ENCODE measurements at regions not wholly inside any gene's neighbourhood (a gene's known extent, or its start where the extent isn't known, plus 50 kb on each side); places are given as distances from the start of the nearest gene placed in this dataset.

DNA sequence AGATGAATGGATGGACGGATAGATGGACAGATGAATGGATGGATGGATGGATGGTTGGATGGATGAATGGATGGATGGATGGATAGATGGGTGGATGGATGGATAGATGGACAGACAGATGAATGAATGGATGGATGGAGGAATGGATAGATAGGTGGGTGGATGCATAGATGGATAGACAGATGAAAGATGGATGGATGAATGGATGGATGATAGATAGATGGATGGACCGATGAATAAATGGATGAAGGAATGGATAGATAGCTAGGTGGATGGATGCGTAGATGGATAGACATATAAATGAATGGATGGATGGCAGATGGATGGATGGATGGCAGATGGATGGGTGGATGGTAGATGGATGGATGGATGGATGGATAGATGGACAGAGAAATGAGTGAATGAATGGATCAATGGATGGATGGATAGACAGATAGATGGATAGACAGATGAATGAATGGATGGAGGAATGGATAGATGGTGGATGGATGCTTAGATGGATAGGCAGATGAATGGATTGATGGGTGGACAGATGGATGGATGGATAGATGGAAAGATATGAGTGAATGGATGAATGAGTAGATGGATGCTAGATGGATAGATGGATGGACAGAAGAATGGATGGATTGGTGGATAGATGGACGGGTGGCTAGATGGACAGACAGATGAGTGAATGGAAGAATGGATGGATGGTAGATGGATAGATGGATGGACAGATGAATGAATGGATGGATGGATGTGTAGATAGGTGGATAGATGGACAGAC, 167.9 kb downstream of the TRIM43 start:
- H3K27me3 Mint-ChIP-seq (ENCODE audit: low read depth): no peaks in the 10 kb centered on the region; the same call in none of the 2 replicates
- no peaks in the 10 kb centered on the region for H4K20me1 ChIP-seq (ENCODE audit: control insufficient read depth, insufficient read depth, insufficient read length)
- TF ChIP-seq, protein P1, sequence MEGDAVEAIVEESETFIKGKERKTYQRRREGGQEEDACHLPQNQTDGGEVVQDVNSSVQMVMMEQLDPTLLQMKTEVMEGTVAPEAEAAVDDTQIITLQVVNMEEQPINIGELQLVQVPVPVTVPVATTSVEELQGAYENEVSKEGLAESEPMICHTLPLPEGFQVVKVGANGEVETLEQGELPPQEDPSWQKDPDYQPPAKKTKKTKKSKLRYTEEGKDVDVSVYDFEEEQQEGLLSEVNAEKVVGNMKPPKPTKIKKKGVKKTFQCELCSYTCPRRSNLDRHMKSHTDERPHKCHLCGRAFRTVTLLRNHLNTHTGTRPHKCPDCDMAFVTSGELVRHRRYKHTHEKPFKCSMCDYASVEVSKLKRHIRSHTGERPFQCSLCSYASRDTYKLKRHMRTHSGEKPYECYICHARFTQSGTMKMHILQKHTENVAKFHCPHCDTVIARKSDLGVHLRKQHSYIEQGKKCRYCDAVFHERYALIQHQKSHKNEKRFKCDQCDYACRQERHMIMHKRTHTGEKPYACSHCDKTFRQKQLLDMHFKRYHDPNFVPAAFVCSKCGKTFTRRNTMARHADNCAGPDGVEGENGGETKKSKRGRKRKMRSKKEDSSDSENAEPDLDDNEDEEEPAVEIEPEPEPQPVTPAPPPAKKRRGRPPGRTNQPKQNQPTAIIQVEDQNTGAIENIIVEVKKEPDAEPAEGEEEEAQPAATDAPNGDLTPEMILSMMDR (conservative IDR thresholded peaks at IDR 0.05): no peak

More for the DNA sequence above, 167.9 kb downstream of the TRIM43 start:
- no CpG with 5 or more reads among the region's 4 CpGs for WGBS (ENCODE audit: extremely low coverage, insufficient read length, low lambda C conversion rate)
- H3K36me3 Mint-ChIP-seq (ENCODE audit: insufficient read depth in 1 of 3, low read depth in 3 of 3): no peaks in the 10 kb centered on the region; a peak in 1 of 7 replicates
- Histone ChIP-seq H3K9ac (ENCODE audit: extremely low read depth, insufficient read length, low read length) (no peak overlapping the region), H4K8ac (replicated peaks; ENCODE audit: insufficient read length, low read depth, low read length) (no peak overlapping the region), H3K27me3 (ENCODE audit: insufficient read depth, low read length) (no peaks in the 10 kb centered on the region), H3T11ph (ENCODE audit: low read length) (no peak overlapping the region), H2BK120ac (ENCODE audit: low read depth, low read length, poor library complexity, severe bottlenecking) (no peak overlapping the region), H3K56ac (ENCODE audit: insufficient read length, low read depth, low read length) (no peak overlapping the region), H2BK20ac (ENCODE audit: low read depth, low read length, poor library complexity, severe bottlenecking) (no peak overlapping the region), H2AFZ (ENCODE audit: low read length) (no peak overlapping the region), H3K23me2 (ENCODE audit: insufficient read length, low read depth, low read length, poor library complexity, severe bottlenecking) (no peaks in the 10 kb centered on the region), H4K91ac (ENCODE audit: insufficient read length, low read depth, low read length) (no peak overlapping the region), H2AK5ac (ENCODE audit: insufficient read length, low read length) (no peak overlapping the region), H2BK15ac (ENCODE audit: low read depth, low read length) (no peak overlapping the region), H4K5ac (ENCODE audit: insufficient read length, low read depth, low read length) (no peak overlapping the region), H3K79me2 (ENCODE audit: insufficient read depth, low read length) (no peaks in the 10 kb centered on the region), H3K18ac (ENCODE audit: insufficient read length, low read depth, low read length) (no peak overlapping the region), H2BK12ac (ENCODE audit: insufficient read length, low read depth, low read length) (no peak overlapping the region), H3K14ac (ENCODE audit: insufficient read depth, low read length) (no peak overlapping the region), H3K4me1 (ENCODE audit: insufficient read depth, low read length) (no peaks in the 10 kb centered on the region), H3K9me3 (ENCODE audit: control insufficient read depth, low read depth, low read length) (no peaks in the 10 kb centered on the region), H3K4ac (ENCODE audit: low read depth, low read length) (no peak overlapping the region), H3K79me1 (ENCODE audit: insufficient read depth, low read depth, low read length, poor library complexity, severe bottlenecking) (no peaks in the 10 kb centered on the region), H3K27ac (ENCODE audit: insufficient read length, low read depth, low read length) (no peak overlapping the region), H3K4me2 (ENCODE audit: insufficient read depth, insufficient read length, low read length) (no peak overlapping the region), H3K23ac (ENCODE audit: insufficient read length, low read depth, low read length) (no peak overlapping the region), H2BK5ac (ENCODE audit: insufficient read length, low read length) (no peak overlapping the region)
- DNase-seq: no peak
- no peak overlapping the region for H3K27ac Mint-ChIP-seq
- H3K4me1 Mint-ChIP-seq: no peaks in the 10 kb centered on the region
- H3K9me3 Mint-ChIP-seq: peaks cover 0 to 15% of the 10 kb centered on the region in 2 experiments; a peak in 2 of 5 replicates
- no peak overlapping the region for H3K4me3 Mint-ChIP-seq
